ENCODE measurements at regions not wholly inside any gene's neighbourhood (a gene's known extent, or its start where the extent isn't known, plus 50 kb on each side); places are given as distances from the start of the nearest gene placed in this dataset.

DNA sequence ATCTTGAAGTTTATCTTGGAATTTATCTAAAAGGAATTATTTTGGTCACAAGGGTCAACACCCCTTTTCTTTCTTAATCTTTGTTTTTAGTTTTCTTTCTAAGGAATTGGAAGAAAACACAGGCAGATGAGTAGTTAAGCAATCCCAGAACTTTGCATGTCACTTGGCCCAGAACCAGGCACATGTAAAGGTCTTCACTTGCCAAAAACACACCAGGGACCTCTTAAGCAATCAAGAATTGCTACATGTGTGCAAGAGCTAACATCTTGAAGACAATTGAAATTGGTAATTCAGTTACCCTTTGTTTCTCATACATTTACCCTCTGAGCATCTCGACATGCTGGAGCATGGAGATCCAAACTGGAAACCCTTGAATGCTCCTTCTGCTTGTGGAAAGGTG is 114.2 kb downstream of the ZC3H11B start:
- H3K27me3 Mint-ChIP-seq (ENCODE audit: low read depth), result peaks cover 8% of the 10 kb centered on the region

DNA sequence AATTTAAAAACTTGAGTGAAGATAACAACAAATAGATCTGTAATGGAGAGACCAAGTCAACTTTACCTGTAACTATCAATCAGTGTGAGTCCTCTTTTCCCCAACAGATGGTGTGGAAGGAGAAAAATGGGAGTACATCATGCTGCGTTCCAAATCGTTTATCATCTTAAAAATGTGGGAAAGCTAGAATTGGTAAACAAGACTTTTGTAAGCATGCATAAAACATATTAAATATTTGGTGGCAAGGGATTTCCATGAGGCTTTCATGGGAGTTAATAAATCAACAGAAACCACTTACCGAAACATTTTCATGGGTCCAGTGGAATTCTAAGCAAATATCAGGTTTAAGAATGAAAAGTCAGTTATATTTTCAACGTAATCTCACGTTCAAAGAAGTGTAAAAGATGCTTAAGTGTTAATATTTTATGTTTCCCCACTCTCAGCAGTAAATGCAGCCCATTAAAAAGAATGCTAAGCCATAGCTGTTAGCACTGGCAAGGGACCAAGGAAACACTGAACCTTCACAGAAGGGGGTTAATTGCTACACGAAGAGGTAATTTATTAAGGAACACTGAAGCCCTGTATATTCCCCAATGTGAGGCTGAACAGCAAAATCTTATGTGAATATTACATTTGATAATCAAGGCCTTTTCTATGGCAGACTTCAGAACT is 117.0 kb downstream of the ZC3H11B start:
- Mint-ChIP-seq H3K9me3 (no peaks in the 10 kb centered on the region), H3K4me3 (no peak overlapping the region), H3K36me3 (ENCODE audit: low read depth) (no peaks in the 10 kb centered on the region), H3K27ac (peak overlapping the region; percentile 51 to 79 (median 63)), H3K4me1 (peaks cover 26% of the 10 kb centered on the region), H3K27me3 (ENCODE audit: low read depth) (no peaks in the 10 kb centered on the region)
- TF ChIP-seq, protein P1, sequence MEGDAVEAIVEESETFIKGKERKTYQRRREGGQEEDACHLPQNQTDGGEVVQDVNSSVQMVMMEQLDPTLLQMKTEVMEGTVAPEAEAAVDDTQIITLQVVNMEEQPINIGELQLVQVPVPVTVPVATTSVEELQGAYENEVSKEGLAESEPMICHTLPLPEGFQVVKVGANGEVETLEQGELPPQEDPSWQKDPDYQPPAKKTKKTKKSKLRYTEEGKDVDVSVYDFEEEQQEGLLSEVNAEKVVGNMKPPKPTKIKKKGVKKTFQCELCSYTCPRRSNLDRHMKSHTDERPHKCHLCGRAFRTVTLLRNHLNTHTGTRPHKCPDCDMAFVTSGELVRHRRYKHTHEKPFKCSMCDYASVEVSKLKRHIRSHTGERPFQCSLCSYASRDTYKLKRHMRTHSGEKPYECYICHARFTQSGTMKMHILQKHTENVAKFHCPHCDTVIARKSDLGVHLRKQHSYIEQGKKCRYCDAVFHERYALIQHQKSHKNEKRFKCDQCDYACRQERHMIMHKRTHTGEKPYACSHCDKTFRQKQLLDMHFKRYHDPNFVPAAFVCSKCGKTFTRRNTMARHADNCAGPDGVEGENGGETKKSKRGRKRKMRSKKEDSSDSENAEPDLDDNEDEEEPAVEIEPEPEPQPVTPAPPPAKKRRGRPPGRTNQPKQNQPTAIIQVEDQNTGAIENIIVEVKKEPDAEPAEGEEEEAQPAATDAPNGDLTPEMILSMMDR (IDR thresholded peaks at IDR 0.05; ENCODE audit: unreplicated experiment in 3 of 3), result no peak

More for the DNA sequence above, 114.2 kb downstream of the ZC3H11B start:
- TF ChIP-seq, protein P1 (IDR thresholded peaks at IDR 0.05; ENCODE audit: unreplicated experiment in 3 of 3), result no peak
- Mint-ChIP-seq H3K4me1 (peaks cover 26% of the 10 kb centered on the region), H3K4me3 (no peak overlapping the region), H3K27ac (no peak overlapping the region), H3K36me3 (ENCODE audit: low read depth) (no peaks in the 10 kb centered on the region), H3K9me3 (no peaks in the 10 kb centered on the region)

DNA sequence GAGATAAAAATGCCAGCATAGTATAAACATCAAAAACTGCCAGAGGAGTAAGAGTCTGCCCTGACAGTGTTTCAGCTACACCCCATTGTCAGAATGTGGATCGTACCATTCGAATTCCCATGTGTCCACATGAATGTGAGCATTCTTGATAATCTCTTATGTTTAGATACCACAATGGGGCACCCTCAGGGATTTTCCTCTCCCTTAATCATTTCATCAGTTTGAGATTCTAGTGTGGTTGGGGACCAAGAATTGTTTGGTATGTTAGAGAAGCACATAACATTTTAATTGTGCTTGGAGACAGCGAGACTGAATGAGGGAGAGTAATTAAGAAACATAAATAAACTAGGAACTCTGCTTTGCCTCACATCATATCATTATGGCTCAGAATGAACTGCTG is 120.2 kb downstream of the ZC3H11B start:
- TF ChIP-seq, protein P1 (IDR thresholded peaks at IDR 0.05; ENCODE audit: unreplicated experiment in 3 of 3), result no peak
- no peaks in the 10 kb centered on the region for H3K9me3 Mint-ChIP-seq
- H3K4me3 Mint-ChIP-seq, result no peak overlapping the region
- H3K4me1 Mint-ChIP-seq, result peaks cover 17% of the 10 kb centered on the region
- H3K27me3 Mint-ChIP-seq (ENCODE audit: low read depth), result no peaks in the 10 kb centered on the region
- no peaks in the 10 kb centered on the region for H3K36me3 Mint-ChIP-seq (ENCODE audit: low read depth)
- H3K27ac Mint-ChIP-seq, result peak overlapping the region; percentile 7 to 60 (median 28)

DNA sequence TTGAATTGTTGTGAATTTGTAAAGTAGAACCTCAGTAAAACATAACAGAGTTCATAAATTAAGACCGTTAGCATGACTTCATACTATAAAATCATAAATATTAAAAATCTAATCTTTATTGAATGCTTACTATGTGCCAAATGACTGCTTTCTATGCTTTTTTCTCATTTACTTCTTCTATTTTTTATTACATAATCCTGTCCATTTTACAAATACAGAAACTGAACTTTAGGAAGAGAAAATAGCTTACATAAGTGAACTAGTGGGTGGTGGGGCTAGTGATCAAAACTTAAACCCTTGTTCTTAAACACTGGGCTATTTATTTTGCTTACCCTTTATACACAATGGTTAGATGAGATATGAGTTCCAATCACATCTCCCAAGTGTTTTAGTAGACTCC is 122.3 kb downstream of the ZC3H11B start:
- TF ChIP-seq, protein P1 (IDR thresholded peaks at IDR 0.05; ENCODE audit: unreplicated experiment in 3 of 3), result no peak
- Mint-ChIP-seq H3K36me3 (ENCODE audit: low read depth) (no peaks in the 10 kb centered on the region), H3K27me3 (ENCODE audit: low read depth) (no peaks in the 10 kb centered on the region), H3K27ac (no peak overlapping the region), H3K4me1 (peaks cover under 1% of the 10 kb centered on the region), H3K9me3 (no peaks in the 10 kb centered on the region), H3K4me3 (no peak overlapping the region)

DNA sequence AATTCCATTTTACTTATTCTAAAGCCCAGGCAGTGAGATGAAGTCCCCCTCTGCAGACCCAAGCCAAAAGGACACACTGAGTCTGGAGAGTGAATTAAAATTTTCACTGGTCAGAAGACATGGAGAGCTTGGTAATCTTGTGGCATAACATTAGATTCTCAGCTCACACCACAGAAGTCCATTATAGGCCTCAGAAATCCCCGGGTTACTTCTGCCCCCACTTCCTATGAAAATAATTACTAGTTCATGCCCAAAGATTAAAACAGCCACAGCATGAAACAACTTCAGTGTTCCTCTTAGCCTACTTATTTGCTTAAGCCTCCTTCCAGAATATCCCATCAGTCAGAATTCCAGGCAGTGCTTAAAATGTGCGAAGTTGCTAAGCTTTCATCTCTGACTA is 123.3 kb downstream of the ZC3H11B start:
- H3K36me3 Mint-ChIP-seq (ENCODE audit: low read depth), result no peaks in the 10 kb centered on the region
- no peaks in the 10 kb centered on the region for H3K27me3 Mint-ChIP-seq (ENCODE audit: low read depth)
- no peaks in the 10 kb centered on the region for H3K4me1 Mint-ChIP-seq
- no peaks in the 10 kb centered on the region for H3K9me3 Mint-ChIP-seq
- no peak overlapping the region for H3K4me3 Mint-ChIP-seq
- TF ChIP-seq, protein P1 (IDR thresholded peaks at IDR 0.05; ENCODE audit: unreplicated experiment in 3 of 3), result no peak
- no peak overlapping the region for H3K27ac Mint-ChIP-seq

DNA sequence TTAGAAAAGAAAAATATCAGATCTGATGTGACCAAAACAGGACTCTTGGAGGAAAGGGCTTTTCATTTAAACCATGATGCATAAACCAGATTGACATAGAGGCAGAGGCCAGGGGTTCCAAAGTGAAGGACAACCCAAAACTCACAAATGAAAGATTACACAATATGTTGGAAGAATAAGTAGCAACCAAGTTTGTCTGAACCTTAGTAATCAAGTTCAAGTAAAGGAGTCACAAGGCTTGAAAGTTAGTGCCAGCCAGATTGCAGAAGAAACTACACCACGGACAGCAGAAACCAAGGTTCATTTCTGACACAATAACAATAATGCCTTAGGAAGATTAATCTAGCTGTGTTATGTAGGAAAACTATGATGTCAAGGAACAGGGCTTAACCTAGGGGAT is 124.6 kb downstream of the ZC3H11B start:
- H3K4me1 Mint-ChIP-seq, result no peaks in the 10 kb centered on the region
- no peaks in the 10 kb centered on the region for H3K9me3 Mint-ChIP-seq
- no peak overlapping the region for H3K4me3 Mint-ChIP-seq
- H3K27me3 Mint-ChIP-seq (ENCODE audit: low read depth), result no peaks in the 10 kb centered on the region
- TF ChIP-seq, protein P1 (IDR thresholded peaks at IDR 0.05; ENCODE audit: unreplicated experiment in 3 of 3), result no peak
- no peaks in the 10 kb centered on the region for H3K36me3 Mint-ChIP-seq (ENCODE audit: low read depth)
- no peak overlapping the region for H3K27ac Mint-ChIP-seq

Data from nephron (organoid).